BE2C (cell line): ENCODE measurements at regions not wholly inside any gene's neighbourhood (a gene's known extent, or its start where the extent isn't known, plus 50 kb on each side); places are given as distances from the start of the nearest gene placed in this dataset.

ENCODE experiments used
- DNase-seq: peaks from one replicate; pipeline ENCODE4 v3.0.0-alpha.2; 2020
- H3K27me3 ChIP-seq: fragments of 250-450 bp; sonication (Bioruptor Pico); 2 replicates; pipeline ENCODE4 v1.5.1; 2020; ENCODE audit warnings: mild to moderate bottlenecking
- H3K36me3 ChIP-seq: fragments of 250-450 bp; sonication (Bioruptor Pico); 2 replicates; pipeline ENCODE4 v1.5.1; 2020; ENCODE audit warnings: mild to moderate bottlenecking
- H3K4me1 ChIP-seq: fragments of 250-450 bp; sonication (Bioruptor Pico); 2 replicates; pipeline ENCODE4 v1.5.1; 2020
- H3K4me3 ChIP-seq: 2 replicates; pipeline ENCODE4 v1.5.1; 2011; ENCODE audit warnings: low read depth, low read length
- H3K9me3 ChIP-seq: fragments of 250-450 bp; sonication (Bioruptor Pico); 2 replicates; pipeline ENCODE4 v1.5.1; 2020
- CTCF ChIP-seq: IDR thresholded peaks from 2 replicates; pipeline ENCODE4 v1.5.1; 2012; ENCODE audit warnings: mild to moderate bottlenecking, low read depth, low read length

GRCh38 chr2:234335661-234336228 is 161.1 kb downstream of the ARL4C start:
- no peaks in the 10 kb centered on the region for H3K27me3 ChIP-seq
- peak overlapping the region; percentile 35 for H3K4me3 ChIP-seq
- no peak for TF ChIP-seq CTCF
- DNase-seq, result peak; percentile 77
- no peaks in the 10 kb centered on the region for H3K9me3 ChIP-seq
- no peaks in the 10 kb centered on the region for H3K36me3 ChIP-seq
- H3K4me1 ChIP-seq, result peaks cover 25% of the 10 kb centered on the region

- Histone ChIP-seq H3K4me1 (peaks cover 25% of the 10 kb centered on the region), H3K4me3 (no peak overlapping the region), H3K36me3 (no peaks in the 10 kb centered on the region), H3K27me3 (no peaks in the 10 kb centered on the region), H3K9me3 (no peaks in the 10 kb centered on the region)
- no peak for DNase-seq
- no peak for TF ChIP-seq CTCF
These were observed 162.1 kb downstream of the ARL4C start for GRCh38 chr2:234334756-234335155.

GRCh38 chr2:234334151-234334550 is 162.7 kb downstream of the ARL4C start:
- Histone ChIP-seq H3K4me1 (peaks cover 25% of the 10 kb centered on the region), H3K27me3 (no peaks in the 10 kb centered on the region), H3K36me3 (no peaks in the 10 kb centered on the region), H3K4me3 (no peak overlapping the region), H3K9me3 (no peaks in the 10 kb centered on the region)
- no peak for TF ChIP-seq CTCF
- peak; percentile 41 for DNase-seq

- H3K9me3 ChIP-seq, result no peaks in the 10 kb centered on the region
- H3K4me3 ChIP-seq, result no peak overlapping the region
- no peaks in the 10 kb centered on the region for H3K36me3 ChIP-seq
- no peak for TF ChIP-seq CTCF
- H3K4me1 ChIP-seq, result peaks cover 25% of the 10 kb centered on the region
- no peaks in the 10 kb centered on the region for H3K27me3 ChIP-seq
- no peak for DNase-seq
These were observed 163.4 kb downstream of the ARL4C start for GRCh38 chr2:234333168-234334130.

- no peaks in the 10 kb centered on the region for H3K27me3 ChIP-seq
These were observed 164.9 kb downstream of the ARL4C start for GRCh38 chr2:234331966-234332365.

More at GRCh38 chr2:234331966-234332365, 164.9 kb downstream of the ARL4C start:
- no peak for DNase-seq
- TF ChIP-seq CTCF, result no peak
- H3K9me3 ChIP-seq, result no peaks in the 10 kb centered on the region
- no peaks in the 10 kb centered on the region for H3K36me3 ChIP-seq
- H3K4me3 ChIP-seq, result no peak overlapping the region
- peaks cover 25% of the 10 kb centered on the region for H3K4me1 ChIP-seq
